ENCODE measurements at regions not wholly inside any gene's neighbourhood (a gene's known extent, or its start where the extent isn't known, plus 50 kb on each side); places are given as distances from the start of the nearest gene placed in this dataset.
"Not testable (repeated sequence)": the region's sequence is repeated elsewhere in the genome, so short reads cannot be mapped to it uniquely, and the experiment has no call there.

DNA sequence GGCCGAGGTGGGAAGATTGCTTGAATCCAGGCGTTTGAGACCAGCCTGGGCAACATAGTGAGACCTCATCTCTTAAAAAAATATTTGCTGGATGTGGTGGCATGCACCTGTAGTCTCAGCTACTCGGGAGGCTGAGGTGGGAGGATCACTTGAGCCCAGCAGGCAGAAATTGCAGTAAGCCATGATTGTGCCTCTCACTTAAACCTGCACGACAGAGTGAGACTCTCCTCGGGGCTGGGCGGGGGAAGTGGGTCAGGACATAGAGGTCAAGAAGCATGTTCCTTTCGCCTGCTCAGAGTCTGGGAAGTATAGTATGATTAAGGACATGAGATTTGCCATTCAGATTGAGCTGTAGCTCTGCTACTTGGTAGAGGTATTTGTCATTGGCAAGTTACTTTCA lies 52.3 kb downstream of the SEPTIN7 start:
- DNase-seq (ENCODE audit: low read depth), result not testable (repeated sequence)

- DNase-seq (ENCODE audit: low read depth), result no peak
These were observed 53.5 kb downstream of the SEPTIN7 start for GRCh38 chr7:35854311-35854710.

GRCh38 chr7:35856175-35856574 lies 55.3 kb downstream of the SEPTIN7 start:
- no peak for DNase-seq (ENCODE audit: low read depth)

- DNase-seq (ENCODE audit: low read depth), result no peak
These were observed 59.8 kb downstream of the SEPTIN7 start for GRCh38 chr7:35860664-35861063.

DNA sequence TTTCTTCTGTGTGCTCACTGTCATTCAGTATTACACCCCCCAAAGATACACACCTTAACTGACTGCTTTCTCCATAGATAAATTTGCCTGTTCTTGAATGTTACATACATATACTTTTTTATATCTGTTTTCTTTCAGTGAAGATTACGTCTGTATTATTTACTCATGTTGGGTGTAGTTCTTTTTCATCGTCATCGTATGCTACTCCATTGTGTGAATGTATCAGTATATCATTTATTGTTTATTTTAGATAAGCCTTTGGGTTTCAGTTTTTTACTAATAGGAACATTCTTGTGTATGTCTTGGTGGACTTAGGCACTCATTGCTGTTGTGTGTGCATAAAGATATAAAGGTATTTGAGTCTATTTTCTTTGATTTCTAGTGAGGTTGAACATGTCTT lies 64.4 kb downstream of the SEPTIN7 start:
- DNase-seq (ENCODE audit: low read depth), result no peak

DNA sequence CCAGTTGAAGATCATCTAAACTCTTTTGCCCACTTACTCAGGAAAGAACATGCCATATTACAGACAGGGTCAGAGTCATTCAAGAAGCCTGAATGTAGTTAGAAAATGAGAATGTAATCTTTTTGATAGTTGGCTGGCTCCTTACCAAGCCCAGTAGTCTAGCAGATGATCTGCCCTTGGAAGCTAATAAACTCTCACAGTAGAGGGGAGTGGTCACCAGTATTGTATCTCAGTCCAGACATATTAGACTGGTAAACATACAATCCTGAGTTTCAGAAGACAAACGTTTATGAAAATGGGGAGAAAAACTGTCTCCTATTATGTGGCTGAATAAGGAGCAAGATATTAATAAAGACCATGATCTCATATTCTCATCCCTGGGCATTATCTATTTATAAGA lies 65.3 kb downstream of the SEPTIN7 start:
- DNase-seq (ENCODE audit: low read depth), result no peak

GRCh38 chr7:35869117-35869516 lies 68.3 kb downstream of the SEPTIN7 start:
- DNase-seq (ENCODE audit: low read depth), result not testable (repeated sequence)

DNA sequence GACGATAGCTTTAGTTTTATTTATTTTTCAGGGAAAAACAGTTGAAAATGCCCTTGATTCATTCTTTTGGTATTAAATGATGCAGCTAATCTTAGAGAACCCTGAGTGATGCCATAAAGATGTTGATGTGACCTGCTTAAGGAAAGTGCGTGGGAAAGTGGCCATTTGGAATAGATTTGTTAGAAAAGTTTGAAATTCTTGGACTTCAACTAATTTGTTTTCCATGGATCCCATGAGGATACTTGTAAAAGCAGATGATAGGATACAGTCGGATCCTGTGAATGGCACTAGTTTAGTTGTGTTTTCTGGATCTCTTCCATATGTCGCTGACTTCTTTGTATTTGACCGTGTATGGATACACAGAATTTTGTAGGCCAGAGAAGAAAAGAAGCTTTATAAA lies 69.0 kb downstream of the SEPTIN7 start:
- DNase-seq (ENCODE audit: low read depth), result no peak

GRCh38 chr7:35871856-35872255 lies 71.0 kb downstream of the SEPTIN7 start:
- DNase-seq (ENCODE audit: low read depth), result no peak

GRCh38 chr7:35874886-35875285 lies 74.0 kb downstream of the SEPTIN7 start:
- DNase-seq (ENCODE audit: low read depth), result no peak

- no peak for DNase-seq (ENCODE audit: low read depth)
These were observed 74.4 kb downstream of the SEPTIN7 start for GRCh38 chr7:35875292-35875691.

DNA sequence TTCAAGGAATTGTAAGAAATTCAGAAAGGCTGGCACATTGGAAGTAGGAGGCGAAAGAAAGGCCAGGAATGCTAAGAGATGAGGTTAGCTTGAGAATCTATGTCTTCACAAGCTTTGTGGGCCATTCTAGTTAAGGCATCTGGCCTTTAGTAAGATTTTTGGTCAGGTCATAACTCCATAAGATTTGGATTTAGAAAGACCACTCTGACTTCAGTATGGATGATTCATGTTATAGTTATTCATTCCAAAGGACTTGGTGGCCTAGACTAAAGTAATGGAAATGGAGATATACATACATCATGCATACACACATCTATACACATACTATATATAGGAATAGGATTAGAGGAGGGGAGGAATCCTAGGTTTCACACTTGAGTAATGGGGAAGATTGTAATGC lies 77.5 kb downstream of the SEPTIN7 start:
- DNase-seq (ENCODE audit: low read depth), result no peak

GRCh38 chr7:35887430-35887829 lies 86.6 kb downstream of the SEPTIN7 start:
- not testable (repeated sequence) for DNase-seq (ENCODE audit: low read depth)

DNA sequence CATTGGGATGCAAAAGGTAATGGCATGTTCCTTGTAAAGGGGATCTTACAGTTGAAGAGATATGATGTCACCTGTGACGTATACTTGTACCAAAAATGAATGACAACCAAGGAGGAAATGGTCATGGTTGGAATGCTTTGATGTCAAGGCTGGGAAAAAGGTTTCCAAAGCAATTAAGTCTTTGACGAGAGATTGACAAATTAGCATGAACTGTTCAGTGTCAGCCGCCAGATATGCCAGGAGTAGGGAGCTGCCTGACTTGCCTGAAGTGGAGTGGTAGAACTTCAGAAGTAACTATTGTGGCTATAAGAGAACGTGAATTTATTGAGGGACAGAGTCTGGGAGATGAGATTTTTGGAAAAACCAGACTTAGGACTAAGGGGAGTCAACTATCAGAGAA lies 88.1 kb downstream of the SEPTIN7 start:
- DNase-seq (ENCODE audit: low read depth), result no peak

DNA sequence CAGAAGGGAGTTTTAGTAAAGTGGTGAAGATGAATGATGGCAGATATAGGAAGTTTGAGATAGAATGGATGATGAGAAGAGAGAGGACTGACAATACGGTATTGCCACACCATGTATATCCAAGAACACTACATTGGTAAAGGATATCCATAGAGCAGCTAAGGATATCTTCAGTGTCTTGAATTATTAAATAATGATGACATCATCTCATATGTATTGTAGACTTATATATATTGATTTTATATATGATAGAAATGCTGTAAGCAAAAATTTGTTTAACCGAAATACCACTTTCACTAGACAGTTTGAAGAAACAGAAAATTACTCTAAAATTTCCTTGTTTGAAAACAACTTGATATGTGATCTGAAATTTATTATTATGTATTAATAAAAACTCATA lies 89.0 kb downstream of the SEPTIN7 start:
- DNase-seq (ENCODE audit: low read depth), result no peak

DNA sequence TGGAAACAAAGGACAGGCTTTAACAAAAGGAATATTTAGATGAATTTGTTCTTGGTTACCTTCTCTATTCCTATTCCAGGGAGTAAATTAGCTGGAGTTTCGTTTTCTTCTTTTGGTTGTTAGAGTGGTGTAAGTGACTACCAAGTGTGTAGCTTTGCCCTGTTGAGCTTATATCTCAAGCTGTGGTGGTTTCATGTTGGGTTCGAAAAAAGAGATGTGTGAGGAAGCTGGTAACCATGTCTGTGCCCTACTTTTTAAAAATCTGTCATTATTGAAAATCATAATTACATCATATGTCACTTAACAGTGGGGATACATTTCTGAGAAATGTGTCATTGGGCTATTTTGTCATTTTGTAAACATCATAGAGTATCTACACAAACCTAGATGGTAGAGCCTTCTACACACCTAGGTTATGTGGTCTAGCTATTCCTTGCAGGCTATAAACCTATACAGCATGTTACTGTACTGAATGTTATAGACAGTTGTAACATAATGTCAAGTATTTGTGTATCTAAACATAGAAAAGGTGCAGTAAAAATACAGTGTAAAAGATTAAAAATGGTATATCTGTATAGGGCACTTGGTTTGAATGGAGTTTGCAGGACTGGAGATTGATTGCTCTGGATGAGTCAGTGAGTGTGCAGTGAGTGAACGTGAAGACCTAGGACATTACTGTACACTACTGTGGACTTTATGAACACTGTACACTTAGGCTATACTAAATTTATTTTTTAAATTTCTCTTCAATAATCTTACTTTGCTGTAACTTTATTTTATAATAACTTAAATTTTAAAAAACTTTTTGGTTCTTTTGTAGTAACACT lies 90.4 kb downstream of the SEPTIN7 start:
- DNase-seq (ENCODE audit: low read depth), result no peak

DNA sequence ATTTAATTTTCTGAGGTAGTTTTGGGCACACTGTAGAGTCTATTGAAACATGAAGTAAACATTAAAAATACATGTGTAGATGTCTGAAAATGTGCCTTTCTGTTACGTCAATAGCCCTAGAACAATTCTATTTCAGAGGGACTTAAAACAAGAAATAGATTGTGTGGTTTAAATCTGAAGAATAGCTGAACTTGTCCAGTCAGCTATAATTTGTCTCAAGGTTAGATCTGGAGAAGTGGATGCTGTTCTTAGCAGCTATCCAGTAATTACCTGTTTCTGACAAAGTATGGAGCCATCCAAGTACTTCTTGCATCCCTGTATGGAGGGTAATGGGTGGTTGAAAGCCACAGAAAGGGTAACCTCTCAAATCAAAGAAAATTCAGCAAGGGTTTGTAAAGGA lies 92.8 kb downstream of the SEPTIN7 start:
- no peak for DNase-seq (ENCODE audit: low read depth)

GRCh38 chr7:35894721-35895120 lies 93.9 kb downstream of the SEPTIN7 start:
- DNase-seq (ENCODE audit: low read depth), result no peak

- DNase-seq (ENCODE audit: low read depth), result no peak
These were observed 99.8 kb downstream of the SEPTIN7 start for GRCh38 chr7:35900651-35901050.

- no peak for DNase-seq (ENCODE audit: low read depth)
These were observed 104.7 kb downstream of the SEPTIN7 start for GRCh38 chr7:35905555-35905954.

GRCh38 chr7:35906191-35906908 lies 105.5 kb downstream of the SEPTIN7 start:
- DNase-seq (ENCODE audit: low read depth), result peak; percentile 31

DNA sequence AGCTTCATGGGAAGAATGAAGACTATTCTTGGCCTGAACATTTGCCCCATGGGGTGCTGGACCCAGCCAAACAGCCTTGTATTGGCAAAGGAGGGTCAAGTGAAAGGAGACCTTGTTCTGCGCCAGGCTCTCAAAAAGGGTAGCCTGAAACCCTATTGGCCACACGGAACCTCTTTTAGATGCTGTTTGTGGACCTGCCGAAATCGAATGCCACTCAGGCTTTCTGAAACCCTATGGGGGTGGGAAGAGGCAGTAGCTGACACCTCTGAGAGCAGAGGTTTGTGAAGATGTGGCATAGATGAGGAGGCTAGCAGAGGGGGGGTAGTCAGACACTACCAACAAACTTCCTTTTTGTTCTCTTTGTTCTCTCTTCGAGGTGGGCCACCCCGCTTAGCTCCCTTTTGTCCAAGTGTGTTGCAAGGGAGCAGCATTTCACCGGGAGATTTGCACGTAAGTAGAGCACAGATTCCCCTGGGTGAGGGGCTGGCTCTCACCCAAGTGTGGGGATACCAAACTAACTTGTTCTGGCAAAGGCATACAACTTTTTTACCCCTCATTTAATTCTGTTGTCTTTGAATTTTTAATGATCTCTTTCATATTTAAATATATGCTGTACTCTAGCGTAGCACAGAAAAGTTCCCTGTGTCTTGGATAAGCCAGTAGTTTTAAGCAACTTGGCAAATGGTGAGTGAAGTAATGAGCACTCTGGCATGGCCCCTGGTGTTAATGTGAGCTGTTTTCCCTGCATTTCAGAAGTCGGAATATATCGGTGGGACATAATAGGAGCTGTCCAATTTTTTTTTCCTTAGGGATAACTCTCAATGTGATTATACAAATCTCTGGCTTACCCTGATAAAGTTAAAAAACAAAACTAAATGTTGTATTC lies 107.7 kb downstream of the SEPTIN7 start:
- no peak for DNase-seq (ENCODE audit: low read depth)
